SU-DHL-6 (cell line): ENCODE measurements at regions not wholly inside any gene's neighbourhood (a gene's known extent, or its start where the extent isn't known, plus 50 kb on each side); places are given as distances from the start of the nearest gene placed in this dataset.

Source experiments
- H2AFZ ChIP-seq: fragments of 200-600 bp; sonication (generic); 2 replicates; pipeline ENCODE4 v1.6.1; 2014; ENCODE audit warnings: low read depth, mild to moderate bottlenecking, moderate library complexity, mixed read lengths, antibody characterized with exemption, low read length; ENCODE audit not compliant: severe bottlenecking
- H3F3A ChIP-seq: fragments of 200-600 bp; shearing (Covaris generic); 2 replicates; pipeline ENCODE4 v1.6.0; 2016; ENCODE audit warnings: antibody characterized with exemption, mild to moderate bottlenecking; ENCODE audit not compliant: insufficient read depth
- H3K27ac ChIP-seq: fragments of 200-600 bp; sonication (generic); 2 replicates; pipeline ENCODE4 v1.5.1; 2016; ENCODE audit warnings: low read depth, mild to moderate bottlenecking, low read length, moderate library complexity, mixed read lengths
- H3K27me3 ChIP-seq: fragments of 200-600 bp; sonication (generic), shearing (Covaris generic); 2 replicates; pipeline ENCODE4 v1.6.0; 2014; ENCODE audit warnings: mild to moderate bottlenecking, low read length
- H3K36me3 ChIP-seq: fragments of 200-600 bp; sonication (generic); 2 replicates; pipeline ENCODE4 v1.6.1; 2014; ENCODE audit warnings: mild to moderate bottlenecking, low read length, mixed read lengths
- H3K4me2 ChIP-seq: fragments of 300-600, 200-600 bp; shearing (Covaris generic), sonication (generic); 2 replicates; pipeline ENCODE4 v1.6.0; 2014; ENCODE audit warnings: low read length, low read depth, mild to moderate bottlenecking; ENCODE audit not compliant: poor library complexity, severe bottlenecking
- H3K4me3 ChIP-seq: fragments of 200-600 bp; sonication (generic); 2 replicates; pipeline ENCODE4 v1.5.1; 2014; ENCODE audit warnings: antibody characterized with exemption, low read length, mild to moderate bottlenecking, mixed read lengths; ENCODE audit not compliant: insufficient read depth, poor library complexity, severe bottlenecking
- H3K79me2 ChIP-seq: fragments of 200-600 bp; sonication (generic); 2 replicates; pipeline ENCODE4 v1.6.1; 2014; ENCODE audit warnings: mild to moderate bottlenecking, low read length, moderate library complexity; ENCODE audit not compliant: insufficient read depth
- H3K9ac ChIP-seq: fragments of 200-600 bp; sonication (generic); 2 replicates; pipeline ENCODE4 v1.7.0; 2014; ENCODE audit warnings: mild to moderate bottlenecking, low read length
- H3K9me2 ChIP-seq: fragments of 200-600 bp; sonication (generic); replicated peaks from 2 replicates; pipeline ENCODE4 v1.6.1; 2014; ENCODE audit warnings: low read length; ENCODE audit not compliant: insufficient read depth
- H3K9me3 ChIP-seq: fragments of 200-600 bp; sonication (generic); 2 replicates; pipeline ENCODE4 v1.6.1; 2014; ENCODE audit warnings: low read length, mixed read lengths; ENCODE audit not compliant: insufficient read depth
- H4K20me1 ChIP-seq: fragments of 200-600 bp; sonication (generic); 2 replicates; pipeline ENCODE4 v1.6.1; 2014; ENCODE audit warnings: low read depth, mild to moderate bottlenecking, antibody characterized with exemption, low read length, moderate library complexity, mixed read lengths
- EZH2phosphoT487 ChIP-seq: fragments of 200-600 bp; sonication (generic), shearing (Covaris generic); conservative IDR thresholded peaks from 2 replicates; pipeline ENCODE4 v1.6.1; 2018; ENCODE audit warnings: mild to moderate bottlenecking, antibody characterized with exemption, low read length, moderate library complexity, mixed read lengths
- TF ChIP-seq, protein P1 (sequence below): fragments of 200-600 bp; sonication (generic); IDR thresholded peaks from one replicate; pipeline ENCODE4 v1.5.1; 2017; ENCODE audit warnings: antibody characterized with exemption, mild to moderate bottlenecking, low read length, moderate library complexity; ENCODE audit not compliant: insufficient read depth, poor library complexity, severe bottlenecking

DNA sequence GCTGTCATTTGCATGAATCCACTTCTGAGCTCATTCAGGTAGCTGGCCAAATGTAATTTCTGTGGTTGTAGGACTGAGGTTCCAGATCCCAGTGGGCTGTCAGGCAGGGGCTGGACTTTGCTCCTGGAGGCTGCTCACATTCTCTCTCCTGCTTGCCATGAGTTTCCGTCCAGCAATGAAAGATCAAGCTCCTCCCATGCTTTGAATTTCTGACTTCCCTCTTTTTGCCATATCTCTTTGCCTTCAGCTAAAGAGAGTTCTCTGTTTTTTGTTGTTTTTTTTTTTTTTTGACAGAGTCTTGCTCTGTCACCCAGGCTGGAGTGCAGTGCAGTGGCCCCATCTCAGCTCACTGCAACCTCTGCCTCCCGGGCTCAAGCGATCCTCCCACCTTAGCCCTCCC, 76.9 kb downstream of the ING1 start:
- no peak for TF ChIP-seq EZH2phosphoT487
- TF ChIP-seq, protein P1, sequence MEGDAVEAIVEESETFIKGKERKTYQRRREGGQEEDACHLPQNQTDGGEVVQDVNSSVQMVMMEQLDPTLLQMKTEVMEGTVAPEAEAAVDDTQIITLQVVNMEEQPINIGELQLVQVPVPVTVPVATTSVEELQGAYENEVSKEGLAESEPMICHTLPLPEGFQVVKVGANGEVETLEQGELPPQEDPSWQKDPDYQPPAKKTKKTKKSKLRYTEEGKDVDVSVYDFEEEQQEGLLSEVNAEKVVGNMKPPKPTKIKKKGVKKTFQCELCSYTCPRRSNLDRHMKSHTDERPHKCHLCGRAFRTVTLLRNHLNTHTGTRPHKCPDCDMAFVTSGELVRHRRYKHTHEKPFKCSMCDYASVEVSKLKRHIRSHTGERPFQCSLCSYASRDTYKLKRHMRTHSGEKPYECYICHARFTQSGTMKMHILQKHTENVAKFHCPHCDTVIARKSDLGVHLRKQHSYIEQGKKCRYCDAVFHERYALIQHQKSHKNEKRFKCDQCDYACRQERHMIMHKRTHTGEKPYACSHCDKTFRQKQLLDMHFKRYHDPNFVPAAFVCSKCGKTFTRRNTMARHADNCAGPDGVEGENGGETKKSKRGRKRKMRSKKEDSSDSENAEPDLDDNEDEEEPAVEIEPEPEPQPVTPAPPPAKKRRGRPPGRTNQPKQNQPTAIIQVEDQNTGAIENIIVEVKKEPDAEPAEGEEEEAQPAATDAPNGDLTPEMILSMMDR, result no peak
- peaks cover 31% of the 10 kb centered on the region; the same call in 1 of the 2 replicates for H3K9me3 ChIP-seq
- H3K9me2 ChIP-seq, result no peaks in the 10 kb centered on the region
- H3F3A ChIP-seq, result no peaks in the 10 kb centered on the region
- no peaks in the 10 kb centered on the region for H3K36me3 ChIP-seq
- no peaks in the 10 kb centered on the region for H4K20me1 ChIP-seq
- no peak overlapping the region for H2AFZ ChIP-seq
- no peak overlapping the region for H3K27ac ChIP-seq
- no peaks in the 10 kb centered on the region for H3K79me2 ChIP-seq
- H3K4me2 ChIP-seq, result no peak overlapping the region
- H3K4me3 ChIP-seq, result no peak overlapping the region
- H3K9ac ChIP-seq, result no peak overlapping the region
- peaks cover 3% of the 10 kb centered on the region; the same call in 1 of the 2 replicates for H3K27me3 ChIP-seq

GRCh38 chr13:110794209-110794608, 80.7 kb downstream of the ING1 start:
- no peak overlapping the region for H3K4me2 ChIP-seq
- no peaks in the 10 kb centered on the region for H3F3A ChIP-seq
- no peak overlapping the region for H3K9ac ChIP-seq
- no peak for TF ChIP-seq EZH2phosphoT487
- TF ChIP-seq, protein P1, result no peak
- no peaks in the 10 kb centered on the region for H4K20me1 ChIP-seq
- no peak overlapping the region for H2AFZ ChIP-seq
- H3K27ac ChIP-seq, result no peak overlapping the region
- no peaks in the 10 kb centered on the region for H3K79me2 ChIP-seq
- no peak overlapping the region for H3K4me3 ChIP-seq
- H3K9me2 ChIP-seq, result no peaks in the 10 kb centered on the region
- H3K9me3 ChIP-seq, result peaks cover 31% of the 10 kb centered on the region; the same call in 1 of the 2 replicates
- peaks cover 3% of the 10 kb centered on the region; the same call in 1 of the 2 replicates for H3K27me3 ChIP-seq
- H3K36me3 ChIP-seq, result no peaks in the 10 kb centered on the region

- H3K4me2 ChIP-seq, result no peak overlapping the region
Observed at GRCh38 chr13:110797230-110797877, 83.9 kb downstream of the ING1 start.

More at GRCh38 chr13:110797230-110797877, 83.9 kb downstream of the ING1 start:
- no peaks in the 10 kb centered on the region for H3F3A ChIP-seq
- H2AFZ ChIP-seq, result no peak overlapping the region
- no peak overlapping the region for H3K27ac ChIP-seq
- no peak overlapping the region for H3K4me3 ChIP-seq
- no peaks in the 10 kb centered on the region for H4K20me1 ChIP-seq
- no peak overlapping the region for H3K9ac ChIP-seq
- peaks cover 17% of the 10 kb centered on the region; the same call in 1 of the 2 replicates for H3K9me3 ChIP-seq
- no peak for TF ChIP-seq EZH2phosphoT487
- TF ChIP-seq, protein P1, result no peak
- no peaks in the 10 kb centered on the region for H3K79me2 ChIP-seq
- H3K27me3 ChIP-seq, result no peaks in the 10 kb centered on the region; the same call in 1 of the 2 replicates
- no peaks in the 10 kb centered on the region for H3K36me3 ChIP-seq
- no peaks in the 10 kb centered on the region for H3K9me2 ChIP-seq
